ENCODE measurements at regions not wholly inside any gene's neighbourhood (a gene's known extent, or its start where the extent isn't known, plus 50 kb on each side); places are given as distances from the start of the nearest gene placed in this dataset.

- TF ChIP-seq CTCF (IDR thresholded peaks at IDR 0.05): no peak
- no peak for TF ChIP-seq POLR2A (IDR thresholded peaks at IDR 0.05)
- TF ChIP-seq POLR2AphosphoS5 (IDR thresholded peaks at IDR 0.05): no peak
Observed at GRCh38 chr7:68925241-68925640, 673.0 kb upstream of the AUTS2 start.
